KOPT-K1 (cell line): ENCODE measurements at regions not wholly inside any gene's neighbourhood (a gene's known extent, or its start where the extent isn't known, plus 50 kb on each side); places are given as distances from the start of the nearest gene placed in this dataset.

ENCODE experiments used
- H3K27ac ChIP-seq: fragments of 200-600 bp; sonication (generic); 2 replicates; pipeline ENCODE4 v1.5.1; 2016; ENCODE audit warnings: antibody characterized with exemption, mild to moderate bottlenecking, low read depth, low read length; ENCODE audit not compliant: poor library complexity, severe bottlenecking
- H3K36me3 ChIP-seq: fragments of 200-600 bp; sonication (generic); 2 replicates; pipeline ENCODE4 v1.5.1; 2017; ENCODE audit warnings: antibody characterized with exemption, mild to moderate bottlenecking, low read length, moderate library complexity; ENCODE audit not compliant: insufficient read depth
- H3K9me3 ChIP-seq: fragments of 200-600 bp; sonication (generic); 2 replicates; pipeline ENCODE4 v1.5.1; 2017; ENCODE audit warnings: antibody characterized with exemption, low read length, mild to moderate bottlenecking; ENCODE audit not compliant: insufficient read depth, poor library complexity, severe bottlenecking

DNA sequence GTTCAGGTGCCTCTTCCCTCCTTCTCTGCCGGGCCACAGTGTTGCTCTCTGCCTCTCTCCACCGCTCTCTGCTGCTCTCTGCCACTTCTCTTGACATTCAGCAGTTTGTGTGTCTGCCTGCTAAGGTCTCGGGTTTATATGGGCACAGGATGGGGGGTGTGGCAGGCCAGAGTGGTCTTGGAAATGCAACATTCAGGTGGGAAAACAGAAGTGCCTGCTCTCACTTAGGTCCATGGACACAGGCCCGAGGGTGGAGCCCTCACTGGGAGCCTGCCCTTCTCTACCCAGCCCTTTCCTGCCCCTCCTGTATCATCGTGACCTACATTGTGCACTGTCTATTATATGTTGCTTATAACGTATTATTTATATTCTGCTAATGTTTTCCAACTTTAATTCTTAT is 120.8 kb upstream of the TMEM18 start:
- Histone ChIP-seq H3K36me3 (no peaks in the 10 kb centered on the region), H3K27ac (no peak overlapping the region), H3K9me3 (no peaks in the 10 kb centered on the region)

DNA sequence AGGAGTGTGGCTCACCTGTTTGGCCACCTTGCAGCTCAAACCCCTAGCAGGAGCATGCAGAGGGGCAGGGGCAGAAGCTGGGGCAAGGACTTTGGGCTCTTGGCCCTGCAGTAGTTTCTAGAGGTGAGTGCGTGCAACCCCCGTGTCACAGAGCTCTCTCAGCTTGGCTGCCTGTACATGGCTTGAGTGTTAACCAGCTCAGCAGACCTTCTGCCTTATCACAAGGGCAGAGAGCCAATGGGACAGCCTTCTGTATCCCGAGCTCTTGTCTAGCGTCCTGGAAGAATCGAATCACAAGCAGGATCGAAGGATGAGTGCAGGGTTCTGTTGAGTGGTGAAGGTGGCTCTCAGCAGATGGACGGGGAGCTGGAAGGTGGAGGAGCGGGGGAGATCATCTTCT is 120.3 kb upstream of the TMEM18 start:
- Histone ChIP-seq H3K9me3 (no peaks in the 10 kb centered on the region), H3K27ac (no peak overlapping the region), H3K36me3 (no peaks in the 10 kb centered on the region)

DNA sequence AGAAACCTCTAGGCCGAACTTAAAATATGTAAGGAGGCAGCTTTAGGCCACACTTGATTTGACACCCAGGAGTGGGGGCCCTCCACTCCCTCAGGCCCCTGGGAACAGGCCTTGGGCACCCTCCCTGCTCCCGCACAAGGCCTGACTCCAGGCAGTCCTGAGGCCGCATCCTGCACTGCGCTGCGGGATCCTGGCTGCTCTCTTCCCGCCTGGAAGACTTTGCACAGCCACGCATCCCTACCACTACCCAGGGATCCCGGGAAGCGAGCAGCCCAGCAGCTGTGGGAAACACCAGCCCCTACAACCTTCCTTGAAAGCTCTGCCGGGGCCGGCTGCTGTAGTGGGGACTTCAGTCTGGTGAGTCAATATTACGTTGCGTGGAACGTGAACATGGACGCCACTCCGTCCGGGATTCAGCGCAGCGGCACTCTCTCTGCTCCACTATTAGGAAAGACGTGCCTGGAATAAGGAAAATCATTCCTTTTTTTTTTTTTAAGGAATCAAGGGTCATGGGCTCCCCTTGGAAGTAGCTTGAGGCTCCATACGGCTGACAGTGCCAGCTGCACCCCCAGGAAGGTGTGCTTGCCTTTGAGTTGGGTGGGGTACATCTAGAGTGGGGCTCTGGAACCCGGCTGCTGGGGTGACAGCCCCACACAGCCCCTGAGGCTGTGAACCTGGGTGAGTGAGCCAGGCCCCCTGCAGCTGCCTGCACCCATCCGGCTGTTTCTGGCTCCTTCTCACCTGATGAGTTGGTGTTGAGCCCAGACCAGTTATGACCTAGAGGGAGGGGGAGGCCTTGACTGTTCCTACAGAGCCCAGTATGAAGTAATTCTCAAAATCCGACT is 119.2 kb upstream of the TMEM18 start:
- Histone ChIP-seq H3K36me3 (no peaks in the 10 kb centered on the region), H3K9me3 (peaks cover 2% of the 10 kb centered on the region), H3K27ac (no peak overlapping the region)

GRCh38 chr2:795531-796041 is 118.4 kb upstream of the TMEM18 start:
- no peak overlapping the region for H3K27ac ChIP-seq
- H3K36me3 ChIP-seq = no peaks in the 10 kb centered on the region

DNA sequence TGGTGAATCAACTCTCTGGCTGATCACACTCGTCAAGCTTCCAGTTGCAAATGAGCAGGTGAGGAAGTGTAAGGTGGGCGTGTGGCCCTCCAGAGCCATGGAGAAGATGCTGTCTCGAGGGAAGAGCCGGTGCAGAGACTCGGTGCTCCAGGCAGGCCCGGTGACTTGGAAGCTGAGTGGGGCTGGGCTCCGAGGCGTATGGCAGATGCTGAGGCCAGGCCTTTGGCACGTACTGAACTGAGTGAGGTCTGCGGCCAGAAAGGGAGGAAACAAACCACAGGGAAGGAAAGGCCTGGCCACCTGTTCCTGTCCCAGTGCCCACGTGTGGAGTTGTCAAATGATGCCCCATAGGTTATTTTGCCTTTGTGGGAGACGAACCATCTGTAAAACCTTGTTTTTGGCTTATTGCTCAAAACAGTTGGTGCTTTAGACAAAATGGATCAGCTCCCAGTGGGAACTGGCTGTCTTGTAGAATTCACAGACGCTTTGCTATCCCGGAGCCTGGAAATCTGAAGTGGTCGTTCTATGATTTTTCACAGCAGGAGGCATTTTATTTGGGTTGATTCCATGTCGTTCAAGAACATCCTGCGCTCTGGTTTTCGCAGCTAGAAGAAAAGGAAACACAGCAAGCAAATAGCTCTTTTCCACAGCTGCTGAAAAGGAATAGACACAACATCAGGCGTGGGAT is 117.5 kb upstream of the TMEM18 start:
- Histone ChIP-seq H3K9me3 (peaks cover 19% of the 10 kb centered on the region), H3K36me3 (no peaks in the 10 kb centered on the region), H3K27ac (no peak overlapping the region)

More at GRCh38 chr2:795531-796041, 118.4 kb upstream of the TMEM18 start:
- H3K9me3 ChIP-seq = peaks cover 10% of the 10 kb centered on the region

DNA sequence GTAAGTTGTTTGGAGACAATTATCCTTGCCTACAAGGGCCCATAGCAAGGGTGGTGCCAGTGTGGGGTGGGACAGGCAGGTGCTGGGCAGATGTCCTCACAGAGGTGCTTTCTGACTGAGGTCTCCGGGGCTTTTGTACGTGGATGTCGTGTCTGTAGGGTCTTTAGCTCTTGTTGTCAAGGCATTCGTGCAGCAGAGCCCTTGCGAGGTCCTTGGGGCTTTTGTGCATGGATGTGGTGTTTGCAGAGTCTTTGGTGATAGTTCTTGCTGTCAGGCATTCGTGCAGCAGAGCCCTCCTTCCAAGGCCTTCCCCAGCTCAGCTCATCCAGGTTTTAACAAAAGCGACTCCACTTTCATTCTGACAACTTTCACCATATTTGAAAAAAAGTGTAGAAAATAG is 116.0 kb upstream of the TMEM18 start:
- Histone ChIP-seq H3K9me3 (peaks cover 33% of the 10 kb centered on the region), H3K36me3 (no peaks in the 10 kb centered on the region), H3K27ac (no peak overlapping the region)

GRCh38 chr2:792687-793086 is 115.5 kb upstream of the TMEM18 start:
- H3K27ac ChIP-seq = no peak overlapping the region
- peaks cover 36% of the 10 kb centered on the region for H3K9me3 ChIP-seq
- no peaks in the 10 kb centered on the region for H3K36me3 ChIP-seq

- Histone ChIP-seq H3K36me3 (no peaks in the 10 kb centered on the region), H3K27ac (no peak overlapping the region), H3K9me3 (peaks cover 36% of the 10 kb centered on the region)
Observed at GRCh38 chr2:790634-791245, 113.5 kb upstream of the TMEM18 start.

DNA sequence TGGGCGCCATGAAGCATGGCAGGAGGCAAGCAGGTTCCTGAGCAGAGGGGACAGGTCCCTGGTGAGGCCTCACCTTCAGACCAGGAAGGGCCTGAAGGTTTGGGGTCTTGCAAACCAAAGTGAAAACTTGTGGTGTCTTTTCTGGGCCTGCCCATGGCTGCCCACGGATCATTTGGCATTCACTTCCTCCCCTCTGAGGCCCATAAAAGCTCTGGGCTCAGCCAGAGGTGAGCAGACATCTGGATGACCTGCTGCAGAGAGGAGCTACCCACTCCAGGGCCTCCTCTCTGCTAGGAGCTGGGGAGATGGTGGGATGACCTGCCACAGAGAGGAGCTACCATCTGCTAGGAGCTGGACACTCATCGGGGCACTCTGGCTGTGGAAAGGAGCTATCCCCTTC is 112.9 kb upstream of the TMEM18 start:
- Histone ChIP-seq H3K36me3 (no peaks in the 10 kb centered on the region), H3K27ac (no peak overlapping the region), H3K9me3 (peaks cover 36% of the 10 kb centered on the region)

DNA sequence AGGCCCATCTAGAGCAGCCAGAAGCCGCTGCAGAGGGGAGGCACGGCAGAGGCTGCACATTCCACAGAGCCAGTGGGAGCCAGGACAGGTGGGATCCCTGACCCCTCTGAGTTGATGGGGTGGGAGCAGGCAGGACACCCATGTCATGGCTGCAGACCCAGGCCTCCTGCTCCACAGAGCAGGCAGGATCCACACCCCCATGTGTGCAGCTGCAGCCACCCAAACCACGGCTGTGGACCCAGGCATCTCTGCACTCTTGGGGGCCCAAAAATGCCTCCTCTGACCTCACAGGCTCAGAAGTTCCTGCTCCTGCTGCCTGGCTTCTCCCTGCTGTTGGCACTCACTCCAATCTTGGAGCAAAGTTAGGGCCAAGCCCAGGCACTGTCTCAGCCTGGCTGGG is 112.3 kb upstream of the TMEM18 start:
- H3K9me3 ChIP-seq = peaks cover 36% of the 10 kb centered on the region
- no peak overlapping the region for H3K27ac ChIP-seq

GRCh38 chr2:788227-789032 is 111.2 kb upstream of the TMEM18 start:
- Histone ChIP-seq H3K9me3 (peaks cover 36% of the 10 kb centered on the region), H3K36me3 (no peaks in the 10 kb centered on the region), H3K27ac (no peak overlapping the region)

More for the DNA sequence above, 112.3 kb upstream of the TMEM18 start:
- no peaks in the 10 kb centered on the region for H3K36me3 ChIP-seq

DNA sequence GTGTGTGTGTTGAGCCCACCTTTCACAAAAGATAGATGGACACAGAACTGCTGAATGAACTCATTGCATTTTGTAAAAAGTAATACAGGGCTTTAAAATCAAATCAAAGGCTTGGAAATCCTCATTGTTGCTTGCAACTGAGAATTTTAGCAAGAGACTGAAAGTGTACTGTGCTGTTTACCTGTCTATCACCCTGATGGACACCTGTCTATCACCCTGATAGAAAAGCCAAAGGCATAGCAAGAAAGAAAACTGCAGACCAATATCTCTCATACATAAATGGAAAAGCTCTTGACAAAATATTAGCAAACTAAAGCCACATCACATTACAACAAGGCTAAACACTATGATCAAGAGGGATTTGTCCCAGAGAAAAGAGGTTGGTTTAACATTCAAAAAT is 107.5 kb upstream of the TMEM18 start:
- H3K36me3 ChIP-seq = peaks cover 15% of the 10 kb centered on the region; the same call in 1 of the 2 replicates
- peaks cover 18% of the 10 kb centered on the region for H3K9me3 ChIP-seq
- no peak overlapping the region for H3K27ac ChIP-seq

GRCh38 chr2:780581-780980 is 103.4 kb upstream of the TMEM18 start:
- Histone ChIP-seq H3K36me3 (peaks cover 52% of the 10 kb centered on the region), H3K9me3 (no peaks in the 10 kb centered on the region)

GRCh38 chr2:780002-780401 is 102.8 kb upstream of the TMEM18 start:
- Histone ChIP-seq H3K27ac (no peak overlapping the region), H3K9me3 (no peaks in the 10 kb centered on the region), H3K36me3 (peaks cover 52% of the 10 kb centered on the region)

More at GRCh38 chr2:780581-780980, 103.4 kb upstream of the TMEM18 start:
- no peak overlapping the region for H3K27ac ChIP-seq
